Caki2 (cell line): ENCODE measurements at regions not wholly inside any gene's neighbourhood (a gene's known extent, or its start where the extent isn't known, plus 50 kb on each side); places are given as distances from the start of the nearest gene placed in this dataset.

Experiments used
- DNase-seq: peaks from one replicate; pipeline ENCODE4 v3.0.0-alpha.2; 2015; ENCODE audit warnings: low read depth
- in situ Hi-C: cut with HindIII; loops from 2 replicates; pipeline ENCODE4 v1.10.0; 2016; ENCODE audit warnings: low sequenced_read_pairs, low pct_unique_long_range_greater_than_20kb, mixed read lengths

DNA sequence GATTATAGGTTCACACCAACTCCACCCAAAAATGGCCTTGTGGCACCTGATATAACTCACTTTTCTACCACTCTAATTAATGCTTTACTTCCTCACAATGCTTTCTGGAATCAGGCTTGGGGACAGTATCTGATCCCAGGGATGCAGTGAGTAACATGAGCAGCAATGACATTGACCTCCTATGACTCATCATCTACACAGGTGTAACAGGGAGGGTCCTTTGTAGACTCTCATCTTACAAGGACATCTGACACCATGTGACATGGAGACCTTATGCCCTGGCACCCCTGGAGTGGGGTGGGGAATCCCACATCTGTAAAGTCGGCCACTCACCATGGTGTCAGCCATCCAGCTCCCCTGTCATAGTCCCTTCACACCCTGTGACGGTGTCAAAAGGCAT lies 586.4 kb downstream of the MED13L start:
- no peak for DNase-seq
- in situ Hi-C loops = no loop called here

DNA sequence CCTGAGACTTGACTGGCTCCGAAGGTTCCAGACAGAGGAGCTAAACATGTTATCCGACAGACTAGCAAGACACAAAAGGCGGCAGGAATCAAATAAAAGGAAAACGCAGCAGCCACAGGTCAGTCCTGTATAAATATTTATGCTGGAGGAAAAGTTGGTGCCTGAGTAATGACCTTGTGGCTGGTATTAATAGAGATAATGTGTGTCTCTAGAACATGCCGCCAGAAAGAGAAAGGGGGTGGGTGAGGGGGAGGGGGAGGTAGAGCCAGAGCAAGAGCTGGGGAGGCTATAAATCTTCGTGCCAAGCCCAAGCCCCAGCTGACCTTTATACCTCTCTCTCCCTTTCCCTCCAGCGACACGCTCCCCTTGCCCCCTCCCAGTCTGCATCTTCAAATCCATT lies 590.4 kb downstream of the MED13L start:
- DNase-seq = no peak
- in situ Hi-C loops = no loop called here

DNA sequence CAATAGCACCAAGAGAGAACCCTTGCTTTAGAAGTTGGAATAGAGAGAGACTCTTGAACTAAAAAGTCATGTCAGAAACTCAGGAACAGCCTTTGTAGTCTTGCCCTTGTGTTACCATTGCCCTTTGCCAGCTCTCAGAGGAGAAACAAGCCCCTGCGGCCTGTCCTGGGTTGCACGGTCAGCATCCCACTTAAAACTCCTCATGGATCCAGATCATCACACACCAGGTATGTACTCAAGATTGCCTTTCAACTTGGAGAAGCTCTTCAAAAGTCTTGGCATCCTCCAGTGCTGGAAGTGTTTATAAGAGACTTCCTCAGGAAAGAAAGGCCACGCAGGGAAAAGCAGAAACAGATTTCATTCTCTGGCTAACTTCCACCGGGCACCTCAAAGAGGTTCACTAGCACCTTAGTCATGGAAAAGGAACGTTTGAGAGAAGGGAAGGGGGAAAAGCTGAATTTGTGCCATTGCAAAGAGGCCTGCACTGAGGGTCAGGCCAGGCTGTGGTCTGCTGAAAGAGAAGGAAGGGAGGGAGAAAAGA lies 594.2 kb downstream of the MED13L start:
- DNase-seq = no peak
- in situ Hi-C loops = no loop called here

DNA sequence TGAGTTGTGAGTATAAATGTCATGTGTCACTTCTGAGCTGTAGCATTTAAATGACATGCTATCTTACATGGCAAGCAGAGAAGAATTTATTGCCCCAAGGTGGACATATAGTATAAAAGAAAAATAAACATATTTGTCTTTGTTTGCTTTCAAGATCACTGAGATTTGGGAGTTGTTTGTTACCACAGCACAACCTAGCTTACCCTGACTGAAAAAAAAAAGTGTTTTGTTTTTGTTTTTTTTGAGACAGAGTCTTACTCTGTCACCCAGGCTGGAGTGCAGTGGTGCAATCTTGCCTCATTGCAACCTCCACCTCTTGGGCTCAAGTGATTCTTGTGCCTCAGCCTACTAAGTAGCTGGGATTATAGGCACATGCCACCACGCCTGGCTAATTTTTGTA lies 596.5 kb downstream of the MED13L start:
- in situ Hi-C loops = no loop called here
- DNase-seq = no peak

DNA sequence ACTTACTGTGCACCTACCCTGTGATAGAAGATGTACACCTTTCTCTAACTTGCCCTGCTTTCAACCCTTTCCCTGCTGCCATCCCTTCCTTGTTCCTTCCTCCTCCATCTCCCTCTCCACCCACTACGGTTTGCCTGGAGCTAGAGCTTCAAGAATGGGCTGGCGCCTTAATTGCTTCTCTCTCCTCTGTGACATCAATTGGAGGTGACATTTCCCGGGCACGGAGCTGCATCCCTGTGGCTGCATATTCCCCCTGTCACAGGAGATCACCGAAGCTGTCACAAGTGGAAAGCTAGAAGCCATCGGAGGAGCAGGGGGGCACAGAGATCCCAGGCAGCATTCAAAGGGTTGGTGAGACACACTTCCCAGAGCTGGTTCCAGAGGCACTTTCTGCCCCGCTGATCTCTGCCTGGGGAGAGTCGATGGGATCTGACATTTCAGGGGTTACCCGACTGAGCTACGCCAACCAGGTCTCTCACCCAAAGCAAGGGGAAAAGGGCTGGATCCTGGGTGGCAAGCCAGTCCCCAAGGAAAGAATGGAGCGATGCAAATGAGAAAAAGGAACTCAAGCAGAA lies 604.9 kb downstream of the MED13L start:
- no peak for DNase-seq
- in situ Hi-C loops = no loop called here

DNA sequence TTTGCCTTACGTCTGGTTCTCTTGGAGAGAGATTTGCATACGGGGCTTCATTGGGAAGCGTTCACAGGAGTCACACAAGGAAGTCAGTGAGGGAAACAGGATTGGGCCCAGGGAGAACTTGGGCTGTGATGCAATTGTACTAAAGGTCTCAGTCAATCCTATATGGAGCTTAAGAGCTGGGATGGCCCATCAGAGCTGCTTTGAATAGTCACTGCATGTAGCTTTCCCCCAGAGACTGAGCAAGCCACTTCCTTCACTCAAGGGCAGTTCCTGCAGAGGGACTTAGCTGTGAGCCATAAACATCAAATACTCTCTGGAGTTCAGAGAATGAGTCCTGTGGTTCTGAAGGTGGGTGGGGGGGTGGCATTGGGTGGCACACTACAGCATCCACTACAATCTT lies 605.4 kb downstream of the MED13L start:
- in situ Hi-C loops = no loop called here
- no peak for DNase-seq

DNA sequence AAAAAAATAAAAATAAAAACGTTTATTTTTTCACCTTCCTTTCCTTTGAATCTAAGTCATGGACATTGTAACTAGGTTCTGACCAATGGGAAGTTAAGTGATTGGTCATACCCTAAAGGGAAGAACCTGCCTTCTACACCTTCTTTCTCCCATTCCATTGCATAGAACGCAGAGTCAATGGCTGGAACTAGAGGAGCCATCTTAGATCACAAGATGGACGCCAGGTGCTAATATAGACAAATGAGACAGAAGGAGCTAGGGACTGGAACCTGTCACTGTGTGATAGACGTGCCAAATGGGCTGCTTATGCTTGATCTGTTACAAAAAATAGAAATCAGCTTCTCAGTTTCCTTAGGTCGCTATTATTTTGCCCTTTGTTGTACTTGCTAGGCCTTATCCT lies 606.6 kb downstream of the MED13L start:
- no peak for DNase-seq
- in situ Hi-C loops = no loop called here

DNA sequence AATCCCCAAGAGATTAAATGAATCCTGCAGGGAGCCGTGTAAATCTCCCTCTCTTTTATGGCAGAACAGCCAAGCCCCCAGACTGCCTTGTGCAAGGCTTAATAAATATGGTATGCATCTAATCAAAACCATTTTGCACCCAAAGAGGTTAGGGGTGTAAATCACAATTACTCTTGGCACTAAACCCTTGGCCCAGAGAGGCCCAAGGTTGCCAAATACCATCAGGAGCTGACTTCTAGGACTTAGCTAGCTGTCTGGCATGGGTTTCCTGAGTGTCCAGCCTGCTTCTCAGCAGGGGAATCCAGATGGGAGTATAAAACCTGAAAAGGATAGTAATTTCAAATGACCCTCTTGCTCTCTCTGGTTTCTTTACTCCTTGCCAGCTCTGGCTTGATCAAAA lies 610.4 kb downstream of the MED13L start:
- no peak for DNase-seq
- in situ Hi-C loops = no loop called here

DNA sequence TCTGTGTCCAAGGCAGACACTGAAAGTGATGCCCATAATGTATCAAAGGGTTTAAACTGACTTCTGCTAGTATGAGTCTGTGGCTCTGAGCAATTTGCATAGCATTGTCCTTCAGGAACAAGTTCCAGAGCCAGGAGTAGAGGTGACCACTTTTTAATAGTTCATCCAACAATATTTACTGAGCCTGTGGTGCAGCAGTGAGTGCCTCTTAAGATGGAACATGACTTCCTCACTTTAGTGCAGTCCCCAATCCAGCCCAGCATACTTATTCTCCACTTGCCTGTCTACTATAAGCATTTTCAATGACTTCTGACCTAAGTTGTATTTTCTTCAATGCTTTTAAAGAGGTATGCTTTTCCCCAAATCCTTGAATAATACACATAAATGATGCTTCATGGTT lies 611.3 kb downstream of the MED13L start:
- DNase-seq = no peak
- in situ Hi-C loops = no loop called here

DNA sequence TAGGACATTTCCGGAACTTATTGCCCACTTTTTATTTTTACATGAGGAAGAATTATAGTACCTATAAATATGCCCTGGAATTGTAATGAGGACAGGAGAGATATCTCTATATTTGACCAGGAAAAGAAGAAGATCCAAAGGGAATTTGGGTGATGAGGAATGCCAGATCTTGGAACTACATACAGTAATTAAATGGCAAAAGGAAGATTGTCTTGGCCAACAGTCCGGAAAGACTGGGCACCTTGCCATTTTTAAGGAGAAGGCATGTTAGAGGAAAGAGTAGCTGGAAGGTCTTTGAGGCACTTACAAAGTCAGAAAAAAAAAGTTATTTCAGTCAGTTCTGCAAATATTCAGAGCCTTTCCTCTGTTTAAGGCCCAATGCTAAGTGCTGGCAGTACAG lies 616.4 kb downstream of the MED13L start:
- in situ Hi-C loops = no loop called here
- no peak for DNase-seq

DNA sequence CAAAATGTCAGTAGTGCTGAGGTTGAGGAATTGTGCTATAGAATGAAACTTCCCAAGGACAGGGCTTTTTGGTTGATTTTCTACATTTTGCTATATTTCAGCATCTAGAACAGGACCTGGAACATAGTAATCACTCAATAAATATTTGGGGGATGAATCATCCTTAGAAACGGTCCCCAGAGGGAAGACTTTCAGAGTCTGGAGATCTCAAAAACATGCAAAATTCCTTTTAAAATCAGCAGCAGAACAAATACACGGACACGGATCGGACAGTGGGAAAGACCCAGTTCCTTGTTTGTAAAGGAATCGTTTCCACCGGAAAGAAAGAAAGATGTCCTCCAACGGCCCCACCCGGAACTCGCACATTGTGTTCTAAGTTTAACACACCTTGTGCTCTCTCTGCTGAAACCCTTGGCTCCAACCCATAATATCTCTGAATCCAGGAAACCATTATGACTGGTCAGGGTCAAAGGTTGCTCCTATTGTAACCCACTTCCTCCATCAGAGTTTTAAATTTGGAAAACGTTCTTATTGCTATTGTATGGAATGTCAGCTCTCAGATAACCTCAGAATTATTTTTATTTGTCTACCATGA lies 617.2 kb downstream of the MED13L start:
- in situ Hi-C loops = no loop called here
- DNase-seq = no peak

DNA sequence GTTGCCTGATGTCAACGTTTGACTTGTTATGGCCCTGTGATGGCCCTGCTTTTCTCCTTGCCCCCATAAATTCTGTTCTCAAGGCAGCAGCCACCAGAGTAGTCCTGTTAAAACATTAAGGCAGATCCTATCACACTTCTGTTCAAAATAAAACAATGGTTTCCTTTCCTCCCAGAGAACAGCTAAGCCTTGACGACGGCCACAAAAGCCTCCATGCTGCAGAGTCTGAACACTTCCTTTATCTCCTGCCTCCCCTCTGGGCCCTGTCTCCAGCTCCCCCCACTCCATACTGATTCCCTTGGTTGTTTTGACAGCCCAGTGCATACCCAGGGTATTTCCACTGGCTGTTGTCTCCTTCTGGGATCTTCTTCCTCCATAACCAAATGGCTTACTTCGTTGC lies 618.1 kb downstream of the MED13L start:
- in situ Hi-C loops = no loop called here
- DNase-seq = no peak

DNA sequence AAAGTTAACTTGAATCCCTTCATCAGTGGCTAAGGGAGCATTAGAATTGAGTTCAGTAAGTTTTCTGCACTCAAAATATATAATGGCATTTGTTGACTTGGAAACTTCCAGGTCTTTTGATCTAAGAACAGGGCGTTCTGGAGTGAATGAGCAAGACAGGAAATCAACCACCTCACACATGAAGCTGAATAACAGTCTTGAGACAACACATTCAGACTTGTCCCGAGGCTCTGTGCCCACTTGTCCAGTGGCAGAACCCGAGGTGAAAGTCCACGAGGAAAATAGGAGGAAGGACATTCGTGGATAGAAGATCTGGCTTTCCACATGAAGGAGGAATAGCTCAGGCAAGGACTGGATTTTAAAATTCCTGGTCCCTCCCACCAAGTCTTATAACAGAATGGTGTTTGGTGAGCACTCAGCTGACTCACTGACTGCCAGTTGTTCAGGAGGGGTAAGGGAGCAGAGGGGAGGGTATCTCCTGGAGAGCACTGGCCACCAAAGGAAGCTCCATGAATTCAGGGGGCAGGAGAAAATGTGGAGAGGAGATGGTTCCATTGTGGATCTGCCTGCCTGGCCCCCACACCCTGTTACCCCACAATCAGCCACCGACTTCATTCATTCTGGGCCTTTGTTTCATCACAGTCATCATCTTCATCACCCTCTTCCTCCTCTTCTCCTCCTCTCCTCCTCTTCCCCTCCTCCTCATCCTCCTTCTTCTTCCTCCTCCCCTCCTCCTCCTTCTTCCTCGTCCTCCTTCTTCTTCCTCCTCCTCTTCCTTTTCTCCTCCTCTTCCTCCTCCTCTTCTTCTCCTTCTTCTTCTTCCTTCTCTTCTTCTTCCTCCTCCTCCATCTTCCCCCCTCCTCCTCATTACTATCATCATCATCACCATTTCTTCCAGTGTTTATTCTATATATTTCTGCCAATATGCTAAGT lies 620.1 kb downstream of the MED13L start:
- DNase-seq = no peak

DNA sequence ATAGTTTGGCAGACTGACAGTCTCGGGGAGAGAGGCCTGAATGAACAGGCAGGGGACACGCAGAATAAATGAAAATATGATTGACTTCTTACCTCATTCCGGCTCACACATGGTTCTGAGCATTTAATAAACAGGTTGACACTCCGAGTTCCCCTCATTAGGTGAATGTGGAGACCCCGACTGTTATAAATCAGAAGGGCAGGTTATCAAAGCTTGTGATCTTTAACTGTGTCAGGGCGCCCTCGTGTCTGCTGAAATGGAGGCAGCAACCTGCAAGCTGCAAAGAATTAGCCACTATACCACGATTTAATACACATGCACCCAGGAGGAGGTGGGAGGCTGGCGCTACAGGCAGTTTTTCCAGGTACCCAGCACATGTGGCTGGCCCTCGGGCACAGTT lies 627.5 kb downstream of the MED13L start:
- no peak for DNase-seq
- in situ Hi-C loops = no loop called here

More for the DNA sequence above, 620.1 kb downstream of the MED13L start:
- in situ Hi-C loops = no loop called here

DNA sequence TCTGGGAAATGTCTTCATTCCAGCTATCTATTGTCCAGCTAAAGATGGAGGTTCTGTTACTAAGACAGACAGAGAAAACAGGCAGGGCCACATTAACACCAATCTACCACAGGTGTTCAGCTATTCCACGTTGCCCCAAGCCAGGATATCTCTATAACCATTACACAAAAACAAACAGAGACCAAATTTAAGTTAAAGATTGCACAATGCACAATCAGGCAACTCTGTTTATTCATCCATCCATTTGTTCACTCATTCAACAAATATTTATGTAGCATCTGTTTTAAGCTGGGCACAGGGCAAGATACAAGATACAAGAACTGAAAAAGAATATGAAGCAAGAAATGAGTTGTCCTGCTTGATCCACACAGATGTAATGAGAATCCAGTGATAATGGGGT lies 629.0 kb downstream of the MED13L start:
- in situ Hi-C loops = no loop called here
- no peak for DNase-seq

DNA sequence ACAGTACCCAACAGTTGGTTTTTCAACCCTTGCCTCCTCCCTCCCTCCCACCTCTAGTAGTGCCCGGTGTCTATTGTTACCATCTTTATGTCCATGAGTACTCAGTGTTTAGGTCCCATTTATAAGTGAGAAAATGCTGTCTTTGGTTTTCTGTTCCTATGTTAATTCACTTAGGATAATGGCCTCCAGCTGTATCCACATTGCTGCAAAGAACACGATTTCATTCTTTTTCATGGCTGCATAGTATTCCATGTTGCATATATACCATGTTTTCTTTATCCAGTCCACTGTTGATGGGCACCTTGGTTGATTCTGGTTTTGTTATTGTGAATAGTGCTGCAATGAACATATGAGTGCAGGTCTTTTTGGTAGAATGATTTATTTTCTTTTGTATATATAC lies 631.3 kb downstream of the MED13L start:
- in situ Hi-C loops = no loop called here

DNA sequence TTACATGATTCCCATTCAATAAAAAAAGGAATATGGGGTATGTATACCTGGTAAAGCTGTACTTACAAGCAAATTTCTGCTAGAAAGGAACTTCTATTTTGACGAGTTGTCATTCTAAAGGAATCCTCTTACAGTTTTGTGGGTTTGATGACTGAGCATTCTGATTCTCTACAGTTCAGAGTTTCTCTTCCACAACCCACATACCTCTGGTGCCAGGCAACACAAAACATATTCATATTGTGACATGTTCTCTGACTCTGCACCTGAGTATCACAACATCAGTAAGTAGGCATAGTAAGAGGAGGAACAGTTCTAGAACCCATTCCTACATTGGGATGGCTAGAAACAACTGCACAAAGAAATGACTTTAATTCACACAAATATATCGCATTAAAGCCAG lies 636.6 kb downstream of the MED13L start:
- no peak for DNase-seq
- in situ Hi-C loops = no loop called here

More for the DNA sequence above, 631.3 kb downstream of the MED13L start:
- no peak for DNase-seq

DNA sequence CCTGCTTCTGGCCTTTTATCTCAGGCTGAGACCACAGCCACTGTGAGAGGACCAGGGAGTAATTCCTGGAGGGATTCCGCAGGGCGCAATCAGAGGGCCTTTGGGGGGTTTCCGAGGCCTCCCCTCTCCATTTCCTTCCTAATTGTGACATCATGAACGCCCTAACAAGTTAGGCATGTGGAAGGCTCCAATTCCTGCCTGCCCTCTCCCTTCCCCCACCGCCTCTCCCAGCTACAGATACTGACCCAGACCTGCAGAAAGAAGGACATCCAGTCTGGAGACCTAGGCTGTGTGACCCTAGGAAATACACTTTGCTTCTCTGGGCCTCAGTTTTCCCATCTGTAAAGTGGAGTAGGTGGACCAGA lies 637.9 kb downstream of the MED13L start:
- in situ Hi-C loops = no loop called here
- no peak for DNase-seq
